AG08396 (cell line): ENCODE measurements at regions not wholly inside any gene's neighbourhood (a gene's known extent, or its start where the extent isn't known, plus 50 kb on each side); places are given as distances from the start of the nearest gene placed in this dataset.

Experiments
- DNase-seq: peaks from one replicate; pipeline ENCODE4 v3.0.0; 2012; ENCODE audit warnings: low spot score, mixed read lengths

DNA sequence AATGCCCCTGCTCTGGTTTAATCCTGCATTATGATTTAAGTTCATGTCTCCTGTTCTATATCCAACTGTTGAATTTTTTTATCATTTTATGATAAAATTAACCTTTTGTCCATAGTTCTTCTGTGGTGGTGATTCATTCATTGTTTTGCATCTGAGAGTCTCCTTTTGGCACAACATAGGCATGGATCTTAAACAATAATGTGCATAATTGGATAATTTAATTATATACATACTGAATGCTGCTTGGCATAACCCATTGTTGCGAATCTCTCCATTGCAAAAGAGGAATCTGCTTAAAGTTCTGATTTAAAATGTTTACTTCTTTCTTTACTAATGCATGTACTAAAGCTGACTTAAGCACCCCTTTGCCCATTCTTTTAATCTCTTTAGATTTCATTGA, 2788.4 kb downstream of the PCDH9 start:
- no peak for DNase-seq

DNA sequence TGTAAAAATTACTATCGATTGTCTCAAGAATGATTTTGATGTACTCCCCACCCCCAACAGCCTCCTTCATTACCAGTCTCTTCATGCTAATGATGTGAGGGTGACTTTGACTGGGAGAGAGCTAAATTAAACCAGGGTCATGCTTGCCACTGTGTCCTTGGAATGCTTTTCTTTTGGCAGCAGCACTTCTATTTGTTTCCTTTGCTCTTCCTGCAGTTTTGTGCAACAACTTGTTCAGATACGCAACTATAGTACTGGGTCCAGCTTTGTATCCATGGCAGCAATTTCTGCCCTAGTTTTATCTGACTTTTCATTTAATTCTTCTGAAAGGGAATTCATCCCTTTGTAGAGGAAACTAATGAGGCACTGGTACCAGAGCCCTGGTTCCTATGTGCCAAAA, 2792.1 kb downstream of the PCDH9 start:
- DNase-seq = no peak

GRCh38 chr13:64429691-64430090, 2800.4 kb downstream of the PCDH9 start:
- DNase-seq = no peak

GRCh38 chr13:64428196-64428595, 2801.9 kb downstream of the PCDH9 start:
- DNase-seq = no peak

DNA sequence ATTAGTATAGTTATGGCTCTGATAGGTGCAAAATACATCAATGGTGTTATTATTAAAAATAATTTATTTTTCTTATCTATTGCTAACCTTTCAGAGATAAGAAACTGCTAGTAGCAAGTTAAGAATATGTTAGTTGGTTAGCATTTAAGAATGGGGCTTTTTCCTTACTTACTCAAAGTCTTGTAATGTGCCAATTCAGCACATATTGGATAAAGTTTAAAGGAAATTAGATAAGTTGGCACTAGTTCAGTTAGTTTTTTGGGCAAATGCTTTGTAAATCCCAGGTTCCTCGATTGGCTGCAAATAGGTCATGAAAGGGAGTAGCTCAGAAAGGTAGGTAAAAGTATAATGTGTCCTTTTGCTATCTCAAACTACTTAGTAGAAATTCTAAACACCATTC, 2806.7 kb downstream of the PCDH9 start:
- no peak for DNase-seq

DNA sequence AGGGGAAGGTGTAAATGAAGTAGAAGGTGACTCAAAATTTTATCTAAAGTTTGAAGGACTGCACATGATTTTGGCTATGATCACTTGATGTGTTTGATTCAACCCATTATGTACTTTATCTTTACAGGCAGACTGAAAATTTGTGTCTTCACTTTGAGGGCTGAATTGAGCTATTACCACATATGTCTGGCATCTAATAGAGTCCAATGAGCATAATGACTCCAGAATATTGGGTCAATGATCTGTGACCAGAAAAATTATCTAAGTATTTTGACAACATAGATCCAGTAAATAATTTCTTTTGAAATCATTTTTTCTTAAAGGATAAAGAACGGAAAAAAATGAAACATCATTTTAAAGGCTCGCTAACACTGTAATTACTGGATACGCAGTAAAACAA, 2810.0 kb downstream of the PCDH9 start:
- no peak for DNase-seq

DNA sequence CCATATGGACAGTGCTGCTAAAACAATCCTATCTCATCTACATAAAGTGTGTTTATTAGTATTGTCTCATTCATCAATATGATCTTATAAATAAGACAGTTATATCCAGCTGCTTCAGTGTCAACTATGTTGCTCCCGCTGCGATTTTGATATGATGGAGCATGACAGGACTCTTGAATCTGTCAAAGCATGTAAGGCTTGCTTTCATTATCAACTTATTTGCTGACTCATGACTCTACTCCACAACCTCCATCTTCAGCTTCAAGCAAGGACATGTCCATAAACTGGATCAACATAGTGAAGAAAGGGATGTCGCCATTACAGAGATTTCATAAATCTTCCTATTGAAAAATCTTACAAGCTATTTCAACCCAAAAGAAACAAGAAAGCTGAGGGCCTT, 2812.6 kb downstream of the PCDH9 start:
- DNase-seq = no peak

- DNase-seq = no peak
Observed at GRCh38 chr13:64414381-64414780, 2815.8 kb downstream of the PCDH9 start.

GRCh38 chr13:64413529-64413928, 2816.6 kb downstream of the PCDH9 start:
- DNase-seq = no peak

DNA sequence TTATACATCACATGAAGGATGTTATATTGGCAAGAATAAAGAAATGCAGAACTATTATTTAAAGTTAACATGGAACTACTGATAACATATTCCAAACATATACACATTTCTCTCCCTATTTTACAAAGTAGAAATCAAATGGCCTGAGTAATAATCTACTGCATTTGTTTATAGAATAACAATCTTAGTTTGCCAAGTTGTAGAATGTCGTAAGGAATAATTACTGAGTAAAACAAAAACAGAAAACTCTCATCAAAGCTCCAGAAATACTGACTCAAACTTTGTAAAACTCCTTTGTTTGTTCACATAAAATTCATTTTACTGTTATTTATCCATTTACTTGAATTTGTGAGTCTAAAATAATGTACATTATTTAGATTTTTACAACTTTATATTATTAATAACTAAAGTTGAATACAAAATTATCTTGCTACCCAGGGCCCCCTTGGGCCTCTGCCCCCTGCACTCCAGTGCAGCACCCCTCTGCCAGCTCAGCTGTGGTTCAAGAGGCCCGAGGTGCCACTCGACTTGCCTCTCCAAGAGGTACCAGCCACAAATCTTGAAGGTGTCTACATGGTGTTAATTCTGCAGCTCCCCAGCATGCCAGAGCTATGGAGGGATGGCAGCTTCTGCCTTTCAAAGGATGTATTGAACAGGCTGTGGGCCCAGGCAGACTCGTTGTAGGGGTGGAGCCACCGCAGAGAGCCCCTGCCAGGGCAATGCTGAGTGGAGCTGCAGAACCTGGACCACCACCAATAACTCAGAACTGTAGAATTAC, 2819.7 kb downstream of the PCDH9 start:
- no peak for DNase-seq

GRCh38 chr13:64397701-64398100, 2832.4 kb downstream of the PCDH9 start:
- no peak for DNase-seq

DNA sequence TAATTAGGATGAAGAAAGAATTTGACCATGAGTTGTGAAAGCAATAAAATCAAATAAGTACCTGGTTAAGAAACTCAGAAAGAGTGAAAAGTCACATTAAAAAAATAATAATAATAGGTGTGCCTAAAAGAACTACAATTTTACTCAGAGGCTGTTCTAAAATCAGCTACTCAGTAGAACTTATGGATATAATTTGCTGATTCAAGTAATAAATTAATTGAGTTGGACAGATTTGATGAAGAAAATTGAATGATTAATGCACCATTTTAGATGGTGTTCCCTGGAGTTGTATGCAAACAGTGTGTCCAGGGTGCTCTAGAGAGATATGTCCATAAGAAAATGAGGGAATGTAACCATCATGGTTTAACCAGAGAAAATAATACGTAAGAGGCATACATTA, 2852.5 kb downstream of the PCDH9 start:
- no peak for DNase-seq

GRCh38 chr13:64371461-64371860, 2858.7 kb downstream of the PCDH9 start:
- no peak for DNase-seq

DNA sequence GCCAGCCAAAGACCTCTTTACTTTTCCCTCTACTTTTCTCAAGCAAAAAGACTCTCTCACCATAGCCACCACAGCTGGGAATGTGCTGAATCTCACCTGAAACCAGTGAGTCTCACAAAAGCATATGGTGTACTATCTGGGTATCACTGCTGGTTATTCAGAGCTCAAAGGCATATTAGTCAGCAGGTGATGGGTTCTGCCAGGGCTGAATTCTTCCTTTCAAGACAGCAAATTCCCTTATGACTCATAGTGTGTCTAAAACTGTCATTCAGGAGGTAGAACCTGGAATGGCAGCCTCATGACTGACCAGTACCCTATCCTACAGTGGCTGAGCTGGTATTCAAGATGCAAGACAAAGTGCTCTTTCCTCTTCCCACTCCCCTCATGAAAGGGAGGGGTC, 2859.1 kb downstream of the PCDH9 start:
- no peak for DNase-seq

DNA sequence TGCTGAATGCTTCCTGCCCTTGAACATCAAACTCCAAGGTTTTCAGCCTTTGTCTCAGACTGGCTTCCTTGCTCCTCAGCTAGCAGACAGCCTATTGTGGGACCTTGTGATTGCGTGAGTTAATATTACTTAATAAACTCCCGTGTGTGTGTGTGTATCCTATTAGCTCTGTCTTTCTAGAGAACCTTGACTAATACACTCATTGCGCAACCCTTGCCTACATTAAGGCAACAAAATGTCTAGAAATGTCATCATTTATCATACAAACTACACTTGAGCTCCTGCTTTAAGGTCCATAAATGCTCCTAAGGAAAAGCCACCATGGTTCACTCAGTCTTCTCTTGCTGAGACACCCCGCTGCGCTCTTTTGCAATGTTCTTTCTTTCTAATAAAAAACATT, 2861.0 kb downstream of the PCDH9 start:
- DNase-seq = no peak

DNA sequence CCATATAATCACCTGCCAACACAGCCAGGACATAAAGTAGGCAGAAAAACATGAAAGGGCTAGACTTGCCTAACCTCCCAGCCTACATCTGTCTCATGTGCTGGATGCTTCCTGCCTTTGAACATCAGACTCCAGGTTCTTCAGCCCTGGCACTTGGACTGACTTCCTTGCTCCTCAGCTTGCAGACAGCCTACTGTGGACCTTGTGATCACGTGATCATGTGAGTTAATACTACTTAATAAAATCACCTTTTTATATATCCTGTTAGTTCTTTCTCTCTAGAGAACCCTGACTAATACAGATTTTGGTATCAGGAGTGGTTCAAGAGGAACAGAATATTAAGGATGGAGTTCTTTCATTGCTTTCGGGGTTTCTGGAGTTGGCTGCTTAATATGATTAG, 2867.6 kb downstream of the PCDH9 start:
- no peak for DNase-seq

GRCh38 chr13:64347664-64348063, 2882.5 kb downstream of the PCDH9 start:
- no peak for DNase-seq

- no peak for DNase-seq
Observed at GRCh38 chr13:64339373-64340063, 2890.6 kb downstream of the PCDH9 start.

DNA sequence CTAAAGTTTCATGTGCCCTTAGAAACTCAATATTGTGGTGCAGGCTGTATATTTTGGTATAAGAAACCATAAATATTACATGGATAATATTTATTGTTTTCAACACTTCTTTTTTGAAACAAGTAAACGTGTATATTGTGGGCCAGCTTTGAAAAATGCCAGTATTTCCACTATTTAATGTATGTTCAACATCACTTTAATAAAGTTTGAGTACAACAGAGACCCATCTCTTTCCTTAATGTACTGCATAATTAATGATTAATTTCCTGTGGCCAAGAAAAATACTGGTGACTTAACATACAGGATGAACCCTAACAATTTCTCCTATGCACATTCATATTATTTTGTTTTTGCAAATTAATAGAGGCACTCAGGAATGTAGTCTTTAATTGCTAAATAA, 2891.5 kb downstream of the PCDH9 start:
- DNase-seq = no peak

GRCh38 chr13:64333888-64334287, 2896.2 kb downstream of the PCDH9 start:
- DNase-seq = no peak

DNA sequence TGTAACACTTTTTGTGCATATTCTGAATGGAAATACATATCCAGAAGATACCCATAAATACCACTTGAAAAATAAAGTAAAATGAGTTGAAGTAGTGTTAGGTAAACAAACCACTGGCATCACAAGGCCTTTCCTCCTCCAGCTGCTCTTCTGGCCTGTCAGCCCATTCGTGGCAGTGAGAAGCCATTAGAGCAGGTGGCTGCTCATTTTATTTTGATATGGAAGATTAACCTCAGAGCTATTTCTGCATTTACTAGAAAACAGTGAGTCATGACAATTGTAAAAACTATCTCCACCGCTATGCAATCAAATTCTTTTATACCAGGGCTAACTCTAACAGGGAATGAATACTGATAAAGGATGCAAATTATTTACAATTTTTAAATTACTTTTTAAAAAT, 2898.1 kb downstream of the PCDH9 start:
- DNase-seq = no peak

DNA sequence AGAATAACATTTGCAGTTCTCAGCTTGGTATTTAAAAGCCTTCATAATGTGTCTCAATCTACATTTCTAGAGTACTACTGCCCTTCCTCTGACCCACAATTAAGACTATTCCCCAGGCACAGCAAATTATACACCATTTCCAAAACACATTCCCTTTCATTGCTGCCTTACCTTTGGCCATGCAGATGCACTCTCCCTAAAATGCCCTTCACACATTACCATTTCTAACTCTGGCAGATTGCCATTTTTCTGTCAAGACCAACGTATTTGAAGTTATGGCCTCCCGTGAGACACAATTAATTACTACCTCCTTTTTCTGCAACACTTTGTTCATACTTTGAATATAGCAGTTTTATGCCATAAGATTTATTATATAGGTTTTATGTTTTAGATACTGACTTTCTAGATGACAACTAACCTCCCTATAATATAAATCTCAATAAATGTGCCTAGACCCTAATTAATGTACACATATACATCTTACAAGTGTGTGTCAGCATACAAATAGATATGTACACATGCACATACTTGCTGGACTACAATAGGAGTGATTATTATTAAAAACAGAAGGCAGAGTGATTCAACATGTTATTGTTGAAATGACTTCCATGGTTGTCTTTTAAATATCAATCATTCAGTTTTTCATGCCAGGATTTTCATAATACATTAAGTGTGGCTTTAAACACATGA, 2902.5 kb downstream of the PCDH9 start:
- DNase-seq = no peak

DNA sequence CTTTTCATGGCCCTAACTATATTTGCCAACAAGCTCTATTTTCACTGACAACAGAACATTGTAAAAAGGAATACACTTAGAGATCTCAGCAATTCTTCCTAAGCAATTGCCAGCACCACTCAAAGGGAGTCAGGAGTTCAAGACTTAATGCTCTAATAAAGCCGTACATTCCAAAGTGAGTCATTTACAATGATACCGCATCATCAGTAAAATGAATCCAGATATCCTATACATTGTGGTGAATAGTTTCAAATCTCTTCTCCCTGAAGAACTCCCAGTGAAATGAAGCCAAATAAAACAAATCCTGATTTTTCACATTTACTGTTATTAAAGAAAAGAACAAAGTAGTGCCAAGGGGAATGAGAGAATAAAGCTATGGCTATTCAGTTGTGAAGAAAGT, 2898.7 kb upstream of the PCDH20 start:
- DNase-seq = no peak
